Endothelial cell (in vitro differentiated cells): ENCODE measurements at regions not wholly inside any gene's neighbourhood (a gene's known extent, or its start where the extent isn't known, plus 50 kb on each side); places are given as distances from the start of the nearest gene placed in this dataset.
"Not testable (repeated sequence)": the region's sequence is repeated elsewhere in the genome, so short reads cannot be mapped to it uniquely, and the experiment has no call there.

Experiments
- DNase-seq: peaks from one replicate; pipeline ENCODE4 v3.0.0; 2021; ENCODE audit warnings: low spot score
- H3K27ac Mint-ChIP-seq: one replicate; pipeline ENCODE4 v1.8.0; 2021; ENCODE audit warnings: mixed read lengths, inconsistent platforms; ENCODE audit not compliant: unreplicated experiment
- H3K27me3 Mint-ChIP-seq: one replicate; pipeline ENCODE4 v1.8.0; 2021; ENCODE audit warnings: mild to moderate bottlenecking, moderate library complexity, mixed read lengths, inconsistent platforms; ENCODE audit not compliant: unreplicated experiment
- H3K36me3 Mint-ChIP-seq: one replicate; pipeline ENCODE4 v1.8.0; 2021; ENCODE audit warnings: mild to moderate bottlenecking, low read depth, mixed read lengths, inconsistent platforms; ENCODE audit not compliant: unreplicated experiment
- H3K4me1 Mint-ChIP-seq: one replicate; pipeline ENCODE4 v1.8.0; 2021; ENCODE audit warnings: mild to moderate bottlenecking, mixed read lengths, inconsistent platforms; ENCODE audit not compliant: unreplicated experiment
- H3K4me3 Mint-ChIP-seq: one replicate; pipeline ENCODE4 v1.8.0; 2021; ENCODE audit warnings: mild to moderate bottlenecking, mixed read lengths, inconsistent platforms; ENCODE audit not compliant: unreplicated experiment
- H3K9me3 Mint-ChIP-seq: one replicate; pipeline ENCODE4 v1.8.0; 2021; ENCODE audit warnings: mixed read lengths, inconsistent platforms; ENCODE audit not compliant: unreplicated experiment
- TF ChIP-seq, protein P1 (sequence below): fragments of 200-600 bp; sonication (generic); IDR thresholded peaks from one replicate; pipeline ENCODE4 v1.5.0; 2021; ENCODE audit warnings: antibody characterized with exemption; ENCODE audit not compliant: unreplicated experiment

DNA sequence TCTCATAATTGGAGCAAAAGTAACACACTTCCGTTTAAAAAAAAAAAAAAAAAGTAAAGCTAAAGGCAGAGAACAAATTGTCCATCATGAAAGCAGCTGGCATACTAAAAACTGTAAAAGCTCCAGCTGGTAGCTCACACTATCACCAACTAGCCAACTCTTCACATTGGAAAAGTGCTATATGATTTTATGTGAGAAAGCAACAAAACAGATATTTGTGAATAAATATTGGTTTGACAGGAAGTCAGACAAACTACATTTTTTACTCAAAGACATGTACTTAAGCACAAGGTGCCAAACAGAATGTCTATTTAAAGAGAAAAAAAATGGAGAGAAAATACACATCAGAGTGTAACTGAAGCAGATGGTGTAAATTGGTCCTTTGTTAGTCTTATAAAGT is 231.2 kb upstream of the CADM2 start:
- H3K4me1 Mint-ChIP-seq: no peaks in the 10 kb centered on the region
- no peak overlapping the region for H3K4me3 Mint-ChIP-seq
- H3K9me3 Mint-ChIP-seq: no peaks in the 10 kb centered on the region
- TF ChIP-seq, protein P1, sequence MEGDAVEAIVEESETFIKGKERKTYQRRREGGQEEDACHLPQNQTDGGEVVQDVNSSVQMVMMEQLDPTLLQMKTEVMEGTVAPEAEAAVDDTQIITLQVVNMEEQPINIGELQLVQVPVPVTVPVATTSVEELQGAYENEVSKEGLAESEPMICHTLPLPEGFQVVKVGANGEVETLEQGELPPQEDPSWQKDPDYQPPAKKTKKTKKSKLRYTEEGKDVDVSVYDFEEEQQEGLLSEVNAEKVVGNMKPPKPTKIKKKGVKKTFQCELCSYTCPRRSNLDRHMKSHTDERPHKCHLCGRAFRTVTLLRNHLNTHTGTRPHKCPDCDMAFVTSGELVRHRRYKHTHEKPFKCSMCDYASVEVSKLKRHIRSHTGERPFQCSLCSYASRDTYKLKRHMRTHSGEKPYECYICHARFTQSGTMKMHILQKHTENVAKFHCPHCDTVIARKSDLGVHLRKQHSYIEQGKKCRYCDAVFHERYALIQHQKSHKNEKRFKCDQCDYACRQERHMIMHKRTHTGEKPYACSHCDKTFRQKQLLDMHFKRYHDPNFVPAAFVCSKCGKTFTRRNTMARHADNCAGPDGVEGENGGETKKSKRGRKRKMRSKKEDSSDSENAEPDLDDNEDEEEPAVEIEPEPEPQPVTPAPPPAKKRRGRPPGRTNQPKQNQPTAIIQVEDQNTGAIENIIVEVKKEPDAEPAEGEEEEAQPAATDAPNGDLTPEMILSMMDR: no peak
- H3K27me3 Mint-ChIP-seq: no peaks in the 10 kb centered on the region
- H3K36me3 Mint-ChIP-seq: no peaks in the 10 kb centered on the region
- no peak for DNase-seq
- H3K27ac Mint-ChIP-seq: no peak overlapping the region

DNA sequence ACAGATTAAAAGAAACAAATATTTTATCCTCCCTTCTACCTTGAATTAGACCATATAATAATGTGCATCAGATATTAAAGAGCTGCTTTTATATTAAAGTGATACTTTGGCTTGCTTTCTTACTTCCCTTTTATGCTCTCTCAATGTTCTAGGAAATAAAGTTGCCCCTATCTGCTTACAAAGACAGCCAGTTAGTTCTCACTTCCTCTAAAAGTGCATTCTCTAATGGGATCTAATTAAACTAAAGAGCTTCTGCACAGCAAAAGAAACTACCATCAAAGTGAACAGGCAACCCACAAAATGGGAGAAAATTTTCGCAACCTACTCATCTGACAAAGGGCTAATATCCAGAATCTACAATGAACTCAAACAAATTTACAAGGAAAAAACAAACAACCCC is 224.1 kb upstream of the CADM2 start:
- H3K9me3 Mint-ChIP-seq, H3K27ac Mint-ChIP-seq, H3K4me1 Mint-ChIP-seq, H3K36me3 Mint-ChIP-seq, DNase-seq, H3K4me3 Mint-ChIP-seq, H3K27me3 Mint-ChIP-seq: not testable (repeated sequence)

DNA sequence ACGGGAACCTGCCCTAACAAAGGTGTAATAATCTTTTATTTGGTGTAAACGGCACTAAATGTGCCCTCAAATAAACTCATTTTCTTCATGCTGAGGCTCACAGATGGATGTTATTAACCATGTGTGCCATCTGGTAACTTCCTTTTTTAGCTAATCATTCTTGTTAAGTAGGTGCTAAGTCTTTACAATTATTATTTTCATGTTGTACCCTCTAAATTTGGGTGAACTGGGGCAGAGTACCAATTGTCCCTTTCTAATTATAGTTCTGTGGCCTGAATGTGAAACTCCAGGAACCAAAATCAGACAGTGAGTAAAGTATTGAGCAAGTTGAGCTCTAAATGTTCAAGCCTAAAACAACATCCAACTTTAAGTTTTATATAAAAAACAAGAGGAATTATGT is 220.7 kb upstream of the CADM2 start:
- TF ChIP-seq, protein P1: no peak
- no peaks in the 10 kb centered on the region for H3K9me3 Mint-ChIP-seq
- no peak overlapping the region for H3K4me3 Mint-ChIP-seq
- DNase-seq: no peak
- H3K27me3 Mint-ChIP-seq: no peaks in the 10 kb centered on the region
- no peak overlapping the region for H3K27ac Mint-ChIP-seq
- H3K4me1 Mint-ChIP-seq: no peaks in the 10 kb centered on the region
- no peaks in the 10 kb centered on the region for H3K36me3 Mint-ChIP-seq

DNA sequence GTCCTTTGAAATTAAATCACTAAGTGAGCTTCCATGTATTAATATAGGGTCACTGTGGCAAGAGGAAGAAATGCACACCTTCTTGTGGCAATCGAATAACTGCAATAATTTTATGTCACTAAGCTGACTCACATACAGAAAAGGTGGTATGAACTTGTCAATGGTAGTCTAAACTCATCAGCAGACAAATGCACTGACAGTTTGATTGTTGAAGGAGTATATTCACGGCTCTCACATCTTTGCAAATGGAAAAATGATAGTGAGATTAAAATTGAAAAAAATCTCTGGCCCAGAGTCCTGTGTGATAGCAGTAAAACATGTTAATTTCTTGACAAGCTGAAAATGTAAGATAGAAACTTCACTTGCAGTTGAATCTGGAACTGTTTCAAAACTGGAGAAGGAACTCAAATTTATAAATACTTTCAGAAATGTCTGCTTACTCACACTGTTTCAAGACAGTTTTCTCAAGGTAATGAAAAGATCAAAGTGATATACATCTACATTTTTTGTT is 215.8 kb upstream of the CADM2 start:
- H3K27ac Mint-ChIP-seq: no peak overlapping the region
- H3K4me1 Mint-ChIP-seq: no peaks in the 10 kb centered on the region
- TF ChIP-seq, protein P1: no peak
- H3K27me3 Mint-ChIP-seq: no peaks in the 10 kb centered on the region
- DNase-seq: no peak
- no peaks in the 10 kb centered on the region for H3K36me3 Mint-ChIP-seq
- no peak overlapping the region for H3K4me3 Mint-ChIP-seq
- no peaks in the 10 kb centered on the region for H3K9me3 Mint-ChIP-seq

DNA sequence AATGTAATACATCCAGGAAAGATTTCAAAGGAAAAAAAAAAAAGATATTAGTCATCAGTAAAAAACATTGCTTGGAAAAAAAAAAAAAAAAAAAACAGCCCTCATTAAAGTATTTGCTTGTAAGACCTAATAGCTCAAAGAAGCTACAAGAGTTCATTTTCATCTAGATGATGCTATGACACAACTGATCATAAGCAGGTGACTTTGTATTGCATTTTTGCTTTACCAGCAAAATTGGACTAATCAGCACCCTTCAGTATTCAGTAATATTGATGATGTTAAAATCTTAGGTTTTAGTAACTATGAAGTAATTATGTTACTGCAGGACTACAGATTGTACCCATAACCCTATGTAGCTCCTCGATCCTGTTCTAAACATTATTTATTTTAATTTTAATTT is 214.7 kb upstream of the CADM2 start:
- no peak for DNase-seq
- no peaks in the 10 kb centered on the region for H3K9me3 Mint-ChIP-seq
- no peak overlapping the region for H3K4me3 Mint-ChIP-seq
- TF ChIP-seq, protein P1: no peak
- no peaks in the 10 kb centered on the region for H3K27me3 Mint-ChIP-seq
- H3K36me3 Mint-ChIP-seq: no peaks in the 10 kb centered on the region
- H3K27ac Mint-ChIP-seq: no peak overlapping the region
- no peaks in the 10 kb centered on the region for H3K4me1 Mint-ChIP-seq

DNA sequence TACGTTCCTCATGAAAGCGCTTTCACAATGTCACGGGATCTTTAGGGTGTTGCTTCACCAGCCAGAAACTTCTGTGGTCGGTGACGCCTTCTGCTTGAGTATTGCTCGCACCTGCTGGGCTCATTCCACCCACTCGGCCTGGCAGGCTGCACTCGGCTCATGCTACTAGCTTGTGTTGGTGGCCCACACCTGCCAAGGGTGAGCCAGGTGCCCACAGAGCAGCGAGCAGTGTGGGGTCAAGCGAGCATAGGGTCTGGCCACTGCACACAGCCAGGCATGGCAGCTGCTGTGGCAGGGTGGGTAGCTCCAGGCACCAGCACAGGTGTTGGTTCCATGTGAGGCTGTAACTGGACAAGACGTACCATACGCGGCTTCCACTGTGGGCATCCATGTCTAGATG is 202.9 kb upstream of the CADM2 start:
- DNase-seq: no peak
- no peak overlapping the region for H3K4me3 Mint-ChIP-seq
- H3K27me3 Mint-ChIP-seq: peaks cover 2% of the 10 kb centered on the region
- H3K4me1 Mint-ChIP-seq: no peaks in the 10 kb centered on the region
- H3K27ac Mint-ChIP-seq: no peak overlapping the region
- H3K36me3 Mint-ChIP-seq: no peaks in the 10 kb centered on the region
- no peaks in the 10 kb centered on the region for H3K9me3 Mint-ChIP-seq
- TF ChIP-seq, protein P1: no peak
